OCI-LY7 (cell line): ENCODE measurements at regions not wholly inside any gene's neighbourhood (a gene's known extent, or its start where the extent isn't known, plus 50 kb on each side); places are given as distances from the start of the nearest gene placed in this dataset.
"Not testable (repeated sequence)": the region's sequence is repeated elsewhere in the genome, so short reads cannot be mapped to it uniquely, and the experiment has no call there.

Experiments
- BruUV-seq: library from RNA; stranded (reverse); fragments of 400-500 nt; replicated peaks from 2 replicates; lab custom pipeline; 2021; lab: Mats Ljungman, UMichigan
- CTCF ChIA-PET: fragments of 300-600 bp; sonication (Branson Sonifier 250); formaldehyde crosslinking; loops from one replicate; lab custom pipeline; 2022; ENCODE audit warnings: antibody characterized with exemption; ENCODE audit not compliant: unreplicated experiment; lab: Charles Lee
- POLR2A ChIA-PET: fragments of 300-600 bp; sonication (Branson Sonifier 250); formaldehyde crosslinking; loops from one replicate; lab custom pipeline; 2022; ENCODE audit warnings: antibody characterized with exemption; lab: Charles Lee
- DNase-seq: peaks from one replicate; pipeline ENCODE4 v3.0.0-alpha.2; 2015; ENCODE audit warnings: low spot score
- H2AFZ ChIP-seq: fragments of 200-600 bp; sonication (generic), shearing (Covaris generic); 2 replicates; pipeline ENCODE4 v1.6.1; 2014; ENCODE audit warnings: mild to moderate bottlenecking, antibody characterized with exemption, low read length, moderate library complexity
- H3K27ac ChIP-seq: fragments of 200-600 bp; sonication (generic); 2 replicates; pipeline ENCODE4 v1.5.1; 2014; ENCODE audit warnings: mixed run types, low read depth, mild to moderate bottlenecking, moderate library complexity, low read length, inconsistent platforms; ENCODE audit not compliant: poor library complexity, severe bottlenecking
- H3K36me3 ChIP-seq: fragments of 200-600 bp; sonication (generic); 2 replicates; pipeline ENCODE4 v1.6.1; 2014; ENCODE audit warnings: mild to moderate bottlenecking, antibody characterized with exemption, low read length, moderate library complexity, mixed read lengths; ENCODE audit not compliant: insufficient read depth
- H3K4me1 ChIP-seq: fragments of 200-600 bp; sonication (generic); 2 replicates; pipeline ENCODE4 v1.5.1; 2014; ENCODE audit warnings: mild to moderate bottlenecking, low read length; ENCODE audit not compliant: insufficient read depth, poor library complexity, severe bottlenecking
- H3K4me2 ChIP-seq: fragments of 200-600 bp; sonication (generic); 2 replicates; pipeline ENCODE4 v1.6.1; 2014; ENCODE audit warnings: mild to moderate bottlenecking, low read length
- H3K4me3 ChIP-seq: fragments of 200-600 bp; sonication (generic); 2 replicates; pipeline ENCODE4 v1.5.1; 2014; ENCODE audit warnings: mild to moderate bottlenecking, low read depth, low read length; ENCODE audit not compliant: poor library complexity, severe bottlenecking
- H3K79me2 ChIP-seq: fragments of 200-600 bp; sonication (generic); 2 replicates; pipeline ENCODE4 v1.6.1; 2016; ENCODE audit warnings: low read depth, mild to moderate bottlenecking, low read length, moderate library complexity, mixed read lengths; ENCODE audit not compliant: insufficient read depth
- H3K9me2 ChIP-seq: fragments of 200-600 bp; sonication (generic); 2 replicates; pipeline ENCODE4 v1.6.1; 2016; ENCODE audit warnings: mild to moderate bottlenecking, low read length, mixed read lengths; ENCODE audit not compliant: insufficient read depth
- H3K9me3 ChIP-seq: fragments of 200-600 bp; sonication (generic); 2 replicates; pipeline ENCODE4 v1.6.1; 2014; ENCODE audit warnings: mild to moderate bottlenecking, mixed run types, low read length, mixed read lengths
- H4K20me1 ChIP-seq: fragments of 200-600 bp; sonication (generic); 2 replicates; pipeline ENCODE4 v1.6.1; 2014; ENCODE audit warnings: mild to moderate bottlenecking, antibody characterized with exemption, low read length, moderate library complexity, mixed read lengths; ENCODE audit not compliant: insufficient read depth
- CTCF ChIP-seq: fragments of 200-600 bp; sonication (generic); conservative IDR thresholded peaks from 2 replicates; pipeline ENCODE4 v1.5.1; 2014; ENCODE audit warnings: mild to moderate bottlenecking, antibody characterized with exemption, low read length, moderate library complexity, mixed read lengths
- EZH2phosphoT487 ChIP-seq: fragments of 200-600 bp; sonication (generic); IDR thresholded peaks from 2 replicates; pipeline ENCODE4 v1.6.1; 2018; ENCODE audit warnings: low read depth, borderline replicate concordance, mild to moderate bottlenecking, mixed run types, antibody characterized with exemption, low read length, moderate library complexity, mixed read lengths
- intact Hi-C: fragments of 100-400 bp; cut with micrococcal nuclease; formaldehyde crosslinking; loops from one replicate; pipeline ENCODE4 v1.10.0; 2022; ENCODE audit not compliant: unreplicated experiment

GRCh38 chr2:122081751-122082150 is 326.3 kb downstream of the TSN start:
- H3K9me2 ChIP-seq = no peaks in the 10 kb centered on the region
- H3K27ac ChIP-seq = no peak overlapping the region
- no peaks in the 10 kb centered on the region for H3K4me1 ChIP-seq
- no peak overlapping the region for H3K4me3 ChIP-seq
- intact Hi-C loops = no loop called here
- no peak for DNase-seq
- no peak overlapping the region for H3K4me2 ChIP-seq
- no peaks in the 10 kb centered on the region for H3K9me3 ChIP-seq
- H2AFZ ChIP-seq = no peak overlapping the region
- H3K36me3 ChIP-seq = no peaks in the 10 kb centered on the region
- CTCF ChIA-PET = no interaction called here
- H4K20me1 ChIP-seq = no peaks in the 10 kb centered on the region
- POLR2A ChIA-PET = interaction anchor here (0.7 kb wide), 2 partner anchors 119 to 848 kb away, joined by 3 to 4 read pairs; no protein-coding TSS in a partner anchor
- no peak for TF ChIP-seq CTCF
- no peak for TF ChIP-seq EZH2phosphoT487
- BruUV-seq = no TSS peak
- H3K79me2 ChIP-seq = no peaks in the 10 kb centered on the region

GRCh38 chr2:122083256-122084048 is 328.0 kb downstream of the TSN start:
- DNase-seq = no peak
- H3K4me3 ChIP-seq = no peak overlapping the region
- no peaks in the 10 kb centered on the region; the same call in 1 of the 2 replicates for H3K9me2 ChIP-seq
- no peak overlapping the region for H3K27ac ChIP-seq
- no peaks in the 10 kb centered on the region for H3K79me2 ChIP-seq
- BruUV-seq = no TSS peak
- POLR2A ChIA-PET = interaction anchor here (0.6 kb wide), 1 partner anchor 110 kb away, joined by 3 read pairs; no protein-coding TSS in a partner anchor
- no peaks in the 10 kb centered on the region for H3K36me3 ChIP-seq
- TF ChIP-seq CTCF (no peak), EZH2phosphoT487 (no peak)
- H4K20me1 ChIP-seq = no peaks in the 10 kb centered on the region
- intact Hi-C loops = no loop called here
- CTCF ChIA-PET = no interaction called here
- no peaks in the 10 kb centered on the region for H3K4me1 ChIP-seq
- no peaks in the 10 kb centered on the region for H3K9me3 ChIP-seq
- H2AFZ ChIP-seq = no peak overlapping the region
- H3K4me2 ChIP-seq = no peak overlapping the region

GRCh38 chr2:122085672-122086071 is 330.2 kb downstream of the TSN start:
- H3K36me3 ChIP-seq, H3K4me2 ChIP-seq, H3K9me2 ChIP-seq, intact Hi-C loops, H3K27ac ChIP-seq, CTCF ChIA-PET, H3K4me1 ChIP-seq, BruUV-seq, H3K4me3 ChIP-seq, H3K9me3 ChIP-seq, H3K79me2 ChIP-seq, POLR2A ChIA-PET, H2AFZ ChIP-seq, H4K20me1 ChIP-seq, DNase-seq: not testable (repeated sequence)
